Urinary bladder (tissue), 3 donors: ENCODE measurements at regions not wholly inside any gene's neighbourhood (a gene's known extent, or its start where the extent isn't known, plus 50 kb on each side); places are given as distances from the start of the nearest gene placed in this dataset.

Experiments
- DNase-seq: peaks from one replicate; pipeline ENCODE4 v3.0.0-alpha.2; 2015; ENCODE audit errors: extremely low spot score
- H3K27ac ChIP-seq: one replicate; pipeline ENCODE4 v1.5.1; 2013; ENCODE audit warnings: low read depth, mild to moderate bottlenecking, moderate library complexity
- H3K36me3 ChIP-seq: one replicate; pipeline ENCODE4 v1.6.1; 2013; ENCODE audit warnings: mild to moderate bottlenecking, moderate library complexity; ENCODE audit not compliant: insufficient read depth
- H3K4me1 ChIP-seq: one replicate; pipeline ENCODE4 v1.6.1; 2013; ENCODE audit warnings: mild to moderate bottlenecking, moderate library complexity; ENCODE audit not compliant: insufficient read depth
- H3K4me3 ChIP-seq: one replicate; pipeline ENCODE4 v1.5.1; 2013; ENCODE audit warnings: low read depth, low read length
- WGBS: extraction: QIAGEN DNeasy Blood & Tissue Kit; methylation state at CpG from one replicate; pipeline ENCODE4 v1.1.7; 2013; 5-methylcytosine and 5-hydroxymethylcytosine counted together
- donor health status: healthy with polysubstance abuse.
- donor health status: healthy.

DNA sequence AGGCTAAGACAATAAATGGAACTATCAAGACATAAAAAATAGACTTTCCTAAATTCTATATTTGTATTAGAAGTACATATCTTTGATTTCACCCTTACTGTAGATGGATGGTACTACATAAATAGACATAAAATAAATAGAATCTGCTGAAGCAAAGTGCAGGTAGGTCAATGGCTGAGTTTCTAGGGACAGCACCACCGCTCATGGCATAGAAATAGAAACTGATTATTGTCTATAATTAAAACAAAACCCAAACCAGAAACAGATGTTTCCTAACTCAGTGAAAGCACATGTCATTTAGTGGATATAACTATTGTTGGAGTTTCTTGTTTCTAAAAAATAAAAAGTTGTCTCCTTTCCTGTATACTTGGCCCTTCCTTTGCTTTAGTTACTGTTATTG, 387.3 kb upstream of the ADGRL3 start:
- no peak for DNase-seq
- H3K4me1 ChIP-seq: no peaks in the 10 kb centered on the region
- H3K36me3 ChIP-seq: no peaks in the 10 kb centered on the region
- 65% methylated on average over 1 of the region's 1 CpG for WGBS
- no peak overlapping the region for H3K4me3 ChIP-seq
- H3K27ac ChIP-seq: no peak overlapping the region

- H3K4me3 ChIP-seq: no peak overlapping the region
- H3K27ac ChIP-seq: no peak overlapping the region
- DNase-seq: no peak
- no peaks in the 10 kb centered on the region for H3K36me3 ChIP-seq
- WGBS: 91% methylated on average over 4 of the region's 4 CpGs
- no peaks in the 10 kb centered on the region for H3K4me1 ChIP-seq
Measured at GRCh38 chr4:60814549-60814948, 385.6 kb upstream of the ADGRL3 start.

DNA sequence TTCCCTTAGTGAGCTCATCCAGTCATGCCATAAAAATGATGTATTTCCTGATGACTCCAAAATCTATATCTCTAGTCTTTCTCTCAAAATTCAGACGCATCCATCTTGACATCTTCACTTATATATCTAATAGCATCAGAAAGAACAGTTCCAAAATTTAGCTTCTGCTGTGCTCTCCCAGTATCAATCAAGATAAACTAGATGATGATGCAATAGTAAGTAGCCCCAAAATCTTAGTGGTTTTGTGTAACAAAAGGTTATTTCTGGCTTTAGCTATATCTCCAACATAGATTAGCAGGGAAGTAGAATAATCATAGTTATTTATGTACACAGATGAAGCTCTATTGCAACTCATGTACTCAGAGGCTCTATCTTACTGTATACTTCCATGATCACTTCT, 382.5 kb upstream of the ADGRL3 start:
- Histone ChIP-seq H3K27ac (no peak overlapping the region), H3K36me3 (no peaks in the 10 kb centered on the region), H3K4me1 (no peaks in the 10 kb centered on the region), H3K4me3 (no peak overlapping the region)
- no peak for DNase-seq
- 71% methylated on average over 1 of the region's 1 CpG for WGBS

DNA sequence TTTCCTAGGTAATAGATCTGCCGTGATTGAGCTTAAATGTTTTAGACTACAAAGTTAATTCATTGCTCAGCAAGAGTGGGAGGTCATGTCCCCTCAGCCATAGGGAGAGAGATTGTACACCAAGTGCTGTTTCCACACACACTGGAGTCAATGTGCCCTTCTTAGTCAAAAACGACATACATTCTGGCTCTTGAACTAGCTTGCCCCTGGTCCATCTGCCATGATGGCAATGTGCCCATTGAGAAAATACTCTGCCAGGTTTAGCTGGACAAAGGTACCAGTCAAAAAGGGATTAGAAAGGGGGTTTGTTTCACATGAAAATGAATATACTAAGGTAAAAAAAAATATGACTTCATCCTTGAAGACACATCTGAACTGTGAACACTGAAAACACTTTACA, 377.1 kb upstream of the ADGRL3 start:
- DNase-seq: no peak
- WGBS: 80% methylated on average over 2 of the region's 2 CpGs
- no peak overlapping the region for H3K27ac ChIP-seq
- no peaks in the 10 kb centered on the region for H3K4me1 ChIP-seq
- no peak overlapping the region for H3K4me3 ChIP-seq
- no peaks in the 10 kb centered on the region for H3K36me3 ChIP-seq

DNA sequence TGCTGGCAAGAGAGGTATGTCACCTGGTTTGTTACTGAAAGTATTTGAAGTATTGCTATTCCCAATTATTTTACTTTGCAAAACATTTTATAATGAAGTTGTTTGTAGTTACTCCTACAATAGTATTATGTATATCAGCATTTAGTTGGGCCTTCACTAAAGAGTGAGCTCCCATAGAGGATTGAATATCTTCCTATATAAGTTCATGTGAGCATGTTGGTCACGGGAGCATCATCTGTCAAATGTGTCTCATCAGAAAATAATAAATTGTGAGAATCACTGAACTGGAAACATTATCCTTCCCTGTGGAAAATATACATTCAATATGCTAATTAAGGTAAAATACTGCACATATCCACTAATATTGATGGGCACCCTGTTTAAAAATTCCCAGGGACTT, 360.1 kb upstream of the ADGRL3 start:
- Histone ChIP-seq H3K27ac (no peak overlapping the region), H3K4me3 (no peak overlapping the region), H3K4me1 (no peaks in the 10 kb centered on the region), H3K36me3 (no peaks in the 10 kb centered on the region)
- WGBS: 89% methylated on average over 1 of the region's 1 CpG
- no peak for DNase-seq

GRCh38 chr4:60846678-60847077, 353.4 kb upstream of the ADGRL3 start:
- WGBS: 82% methylated on average over 4 of the region's 4 CpGs
- Histone ChIP-seq H3K4me1 (no peaks in the 10 kb centered on the region), H3K36me3 (no peaks in the 10 kb centered on the region), H3K4me3 (no peak overlapping the region), H3K27ac (no peak overlapping the region)
- DNase-seq: no peak

DNA sequence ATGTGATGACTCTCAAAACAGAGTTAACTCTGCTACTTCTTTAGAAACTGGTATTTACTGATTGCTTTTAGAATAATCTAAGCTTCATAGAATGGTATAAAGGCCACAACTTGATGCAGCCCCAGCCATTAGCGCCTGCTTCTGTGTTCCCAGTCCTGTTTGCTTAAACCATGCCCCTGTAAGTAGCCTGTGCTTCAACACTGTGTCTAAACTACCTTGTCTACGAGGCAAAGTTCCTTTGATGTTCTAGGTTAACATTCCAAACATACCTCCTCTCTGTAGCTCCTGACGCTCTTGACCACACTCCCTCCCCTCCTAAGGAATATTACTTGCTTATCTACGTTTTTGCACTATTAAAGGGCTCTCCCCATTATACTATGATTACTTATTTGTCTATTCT, 352.5 kb upstream of the ADGRL3 start:
- Histone ChIP-seq H3K36me3 (no peaks in the 10 kb centered on the region), H3K27ac (no peak overlapping the region), H3K4me3 (no peak overlapping the region), H3K4me1 (no peaks in the 10 kb centered on the region)
- DNase-seq: no peak
- WGBS: 70% methylated on average over 4 of the region's 4 CpGs

DNA sequence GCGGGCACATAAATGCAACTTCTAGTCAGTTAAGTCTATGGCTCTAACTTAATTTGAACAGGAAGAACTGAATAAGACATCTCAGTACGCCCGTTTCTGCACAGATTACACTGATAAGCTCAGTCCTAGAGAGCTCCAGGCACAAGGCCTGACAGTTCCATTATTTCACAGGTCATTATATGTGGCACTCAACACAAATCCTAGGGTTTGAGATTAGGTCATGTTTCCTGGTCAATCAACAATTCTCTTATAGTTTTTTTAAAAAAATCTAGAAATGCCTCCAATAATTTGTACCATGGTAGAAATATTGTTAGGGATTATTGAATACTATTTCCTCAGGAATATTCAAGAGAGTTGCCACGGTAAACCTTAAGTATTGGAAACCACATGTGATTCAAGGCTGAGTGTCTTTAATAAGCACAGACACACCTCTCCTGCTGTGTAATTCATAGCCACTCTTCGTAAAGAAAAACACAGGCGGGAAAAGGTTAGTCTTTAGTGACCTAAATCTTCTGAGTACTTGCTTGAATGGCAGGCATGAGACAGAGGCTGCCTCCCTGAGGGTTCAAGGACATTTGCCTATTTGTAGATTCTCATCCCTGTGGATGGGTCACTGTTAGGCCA, 342.9 kb upstream of the ADGRL3 start:
- 77% methylated on average over 6 of the region's 6 CpGs for WGBS

GRCh38 chr4:60863442-60863841, 336.7 kb upstream of the ADGRL3 start:
- Histone ChIP-seq H3K4me3 (no peak overlapping the region), H3K4me1 (no peaks in the 10 kb centered on the region), H3K27ac (no peak overlapping the region), H3K36me3 (no peaks in the 10 kb centered on the region)
- DNase-seq: no peak
- 66% methylated on average over 3 of the region's 3 CpGs for WGBS

More for the DNA sequence above, 342.9 kb upstream of the ADGRL3 start:
- Histone ChIP-seq H3K4me1 (no peaks in the 10 kb centered on the region), H3K27ac (no peak overlapping the region), H3K4me3 (no peak overlapping the region), H3K36me3 (no peaks in the 10 kb centered on the region)
- DNase-seq: no peak

DNA sequence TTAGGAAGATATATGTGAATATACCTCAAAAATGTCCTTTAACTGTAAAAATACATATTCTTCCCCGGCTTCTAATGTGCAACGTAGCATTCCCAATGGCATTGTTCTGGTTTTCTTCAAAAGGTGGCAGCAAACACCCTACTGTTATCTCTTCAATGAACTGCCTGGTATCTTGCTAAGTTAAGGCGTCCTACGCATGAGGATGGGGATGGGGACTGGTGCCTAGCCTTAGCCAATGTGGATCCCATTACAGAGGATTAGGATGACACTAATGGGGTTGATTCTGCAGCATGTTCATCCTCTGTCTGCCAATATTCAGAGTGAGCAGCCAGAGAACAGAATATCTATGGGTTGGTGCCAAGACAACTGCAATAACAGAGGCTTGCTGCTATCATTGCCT, 334.9 kb upstream of the ADGRL3 start:
- 52% methylated on average over 4 of the region's 4 CpGs for WGBS
- no peaks in the 10 kb centered on the region for H3K4me1 ChIP-seq
- peak; percentile 20 for DNase-seq
- no peaks in the 10 kb centered on the region for H3K36me3 ChIP-seq
- no peak overlapping the region for H3K4me3 ChIP-seq
- H3K27ac ChIP-seq: no peak overlapping the region

DNA sequence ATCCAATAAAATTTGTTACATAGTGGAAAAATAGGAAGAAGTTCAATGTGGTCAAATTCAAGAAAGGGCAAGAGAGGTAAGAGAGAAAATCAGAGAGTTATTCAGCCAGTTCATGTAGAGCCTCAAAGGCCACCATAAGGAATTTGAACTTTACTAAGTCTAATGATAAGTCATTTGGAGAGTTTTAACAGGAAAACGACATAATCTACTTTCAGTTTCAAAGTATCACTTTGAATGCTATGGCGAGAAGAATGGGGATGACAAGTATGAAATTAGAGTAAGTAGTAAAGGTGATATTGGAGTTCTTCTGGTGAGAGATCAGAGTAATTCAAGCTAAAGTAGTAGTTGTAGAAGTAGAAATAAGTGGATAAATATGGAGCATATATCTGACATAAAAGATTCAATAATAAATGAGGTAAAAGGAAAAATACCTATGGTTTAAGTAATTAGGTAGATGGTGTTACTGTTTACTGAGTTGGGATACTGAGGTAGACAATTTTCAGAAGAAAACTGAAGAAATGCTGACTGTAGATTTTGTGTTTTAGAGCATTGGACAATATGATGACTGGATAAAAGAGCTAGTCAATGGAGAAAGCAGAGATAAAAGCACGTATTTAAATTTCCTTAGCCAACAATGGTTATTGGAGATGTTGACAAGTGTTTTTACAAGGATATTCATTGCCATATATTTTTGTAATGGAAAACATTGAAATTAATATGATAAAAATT, 331.7 kb upstream of the ADGRL3 start:
- no peak overlapping the region for H3K27ac ChIP-seq
- no peaks in the 10 kb centered on the region for H3K4me1 ChIP-seq
- WGBS: 89% methylated on average over 3 of the region's 3 CpGs

GRCh38 chr4:60879135-60879701, 320.9 kb upstream of the ADGRL3 start:
- Histone ChIP-seq H3K27ac (no peak overlapping the region), H3K36me3 (no peaks in the 10 kb centered on the region), H3K4me3 (no peak overlapping the region), H3K4me1 (no peaks in the 10 kb centered on the region)
- DNase-seq: no peak
- 90% methylated on average over 1 of the region's 1 CpG for WGBS

More for the DNA sequence above, 331.7 kb upstream of the ADGRL3 start:
- Histone ChIP-seq H3K36me3 (no peaks in the 10 kb centered on the region), H3K4me3 (no peak overlapping the region)
- DNase-seq: no peak

DNA sequence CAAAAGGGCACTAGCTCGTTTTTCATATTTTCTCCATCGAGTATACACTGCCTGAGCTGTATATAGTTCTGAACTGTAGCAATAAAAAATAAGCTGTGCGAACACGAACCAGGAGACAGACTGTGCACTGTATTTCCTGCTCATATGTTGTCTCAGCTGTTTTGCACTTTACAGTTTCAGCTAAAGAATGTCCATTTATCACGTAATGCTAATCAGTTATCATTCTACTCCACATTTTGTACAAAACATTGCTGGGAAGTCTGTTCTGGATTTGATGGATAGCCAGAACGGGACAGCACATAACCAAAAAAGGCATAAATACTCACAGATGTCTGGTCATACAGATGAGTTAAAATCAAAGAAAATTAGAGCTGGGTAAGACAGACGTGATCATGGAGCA, 315.5 kb upstream of the ADGRL3 start:
- DNase-seq: no peak
- H3K36me3 ChIP-seq: no peaks in the 10 kb centered on the region
- no peak overlapping the region for H3K4me3 ChIP-seq
- WGBS: 16% methylated on average over 7 of the region's 7 CpGs
- no peak overlapping the region for H3K27ac ChIP-seq
- H3K4me1 ChIP-seq: no peaks in the 10 kb centered on the region

- Histone ChIP-seq H3K36me3 (no peaks in the 10 kb centered on the region), H3K27ac (no peak overlapping the region), H3K4me1 (no peaks in the 10 kb centered on the region), H3K4me3 (no peak overlapping the region)
- WGBS: 55% methylated on average over 2 of the region's 2 CpGs
- DNase-seq: no peak
Measured at GRCh38 chr4:60885011-60885410, 315.1 kb upstream of the ADGRL3 start.
